Gastroesophageal sphincter (tissue), 3 donors: ENCODE measurements at regions not wholly inside any gene's neighbourhood (a gene's known extent, or its start where the extent isn't known, plus 50 kb on each side); places are given as distances from the start of the nearest gene placed in this dataset.

Experiments
- EP300 ChIP-seq: sonication (generic); formaldehyde crosslinking; IDR thresholded peaks from one replicate; pipeline ENCODE4 v1.6.1; 2017; ENCODE audit warnings: antibody characterized with exemption, mild to moderate bottlenecking
- POLR2A ChIP-seq, 2 donors: fragments of 450-650 bp; IDR thresholded peaks; one replicate each; pipeline ENCODE4 v1.6.1; 2017; ENCODE audit warnings: antibody characterized with exemption in 2 of 2, mild to moderate bottlenecking in 2 of 2, moderate library complexity in 1 of 2
- POLR2AphosphoS5 ChIP-seq: sonication (generic); formaldehyde crosslinking; IDR thresholded peaks from one replicate; pipeline ENCODE4 v1.6.1; 2017; ENCODE audit warnings: antibody characterized with exemption
- TF ChIP-seq, protein P1 (sequence below), 4 experiments: fragments of 200-600 bp in 2 of 4; fragments of 450-650 bp in 2 of 4; sonication (generic) in 1 of 4; IDR thresholded peaks; one replicate each; pipeline ENCODE4 v1.5.1; 2017 to 2019; ENCODE audit warnings: antibody characterized with exemption in 4 of 4, mild to moderate bottlenecking in 2 of 4, moderate library complexity in 2 of 4

DNA sequence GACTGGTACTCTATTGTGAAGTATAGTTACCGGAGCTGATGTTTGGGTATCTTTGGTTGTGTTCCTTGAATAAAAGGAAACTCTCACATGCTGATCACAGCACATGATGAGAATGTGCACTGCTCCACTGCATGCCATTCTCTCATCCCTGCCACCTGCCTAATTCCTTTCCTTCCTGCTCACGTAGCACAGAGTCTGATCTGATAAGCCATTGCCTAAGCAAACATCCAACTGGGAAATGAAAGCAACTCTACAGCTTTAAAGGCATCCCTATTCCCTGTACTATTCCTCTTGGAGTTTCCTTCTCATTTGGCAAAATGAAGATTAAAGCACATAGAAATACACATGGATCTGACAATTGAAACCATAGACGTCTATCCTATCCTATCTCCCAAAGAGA lies 359.8 kb downstream of the C3orf38 start:
- TF ChIP-seq, protein P1, sequence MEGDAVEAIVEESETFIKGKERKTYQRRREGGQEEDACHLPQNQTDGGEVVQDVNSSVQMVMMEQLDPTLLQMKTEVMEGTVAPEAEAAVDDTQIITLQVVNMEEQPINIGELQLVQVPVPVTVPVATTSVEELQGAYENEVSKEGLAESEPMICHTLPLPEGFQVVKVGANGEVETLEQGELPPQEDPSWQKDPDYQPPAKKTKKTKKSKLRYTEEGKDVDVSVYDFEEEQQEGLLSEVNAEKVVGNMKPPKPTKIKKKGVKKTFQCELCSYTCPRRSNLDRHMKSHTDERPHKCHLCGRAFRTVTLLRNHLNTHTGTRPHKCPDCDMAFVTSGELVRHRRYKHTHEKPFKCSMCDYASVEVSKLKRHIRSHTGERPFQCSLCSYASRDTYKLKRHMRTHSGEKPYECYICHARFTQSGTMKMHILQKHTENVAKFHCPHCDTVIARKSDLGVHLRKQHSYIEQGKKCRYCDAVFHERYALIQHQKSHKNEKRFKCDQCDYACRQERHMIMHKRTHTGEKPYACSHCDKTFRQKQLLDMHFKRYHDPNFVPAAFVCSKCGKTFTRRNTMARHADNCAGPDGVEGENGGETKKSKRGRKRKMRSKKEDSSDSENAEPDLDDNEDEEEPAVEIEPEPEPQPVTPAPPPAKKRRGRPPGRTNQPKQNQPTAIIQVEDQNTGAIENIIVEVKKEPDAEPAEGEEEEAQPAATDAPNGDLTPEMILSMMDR (IDR thresholded peaks at IDR 0.05): no peak
- no peak for TF ChIP-seq POLR2A (IDR thresholded peaks at IDR 0.05)
- no peak for TF ChIP-seq EP300
- TF ChIP-seq POLR2AphosphoS5: no peak
